OCI-LY7 (cell line): ENCODE measurements at regions not wholly inside any gene's neighbourhood (a gene's known extent, or its start where the extent isn't known, plus 50 kb on each side); places are given as distances from the start of the nearest gene placed in this dataset.

Source experiments
- BruUV-seq: library from RNA; stranded (reverse); fragments of 400-500 nt; replicated peaks from 2 replicates; lab custom pipeline; 2021; lab: Mats Ljungman, UMichigan
- CTCF ChIA-PET: fragments of 300-600 bp; sonication (Branson Sonifier 250); formaldehyde crosslinking; loops from one replicate; lab custom pipeline; 2022; ENCODE audit warnings: antibody characterized with exemption; ENCODE audit not compliant: unreplicated experiment; lab: Charles Lee
- POLR2A ChIA-PET: fragments of 300-600 bp; sonication (Branson Sonifier 250); formaldehyde crosslinking; loops from one replicate; lab custom pipeline; 2022; ENCODE audit warnings: antibody characterized with exemption; lab: Charles Lee
- DNase-seq: peaks from one replicate; pipeline ENCODE4 v3.0.0-alpha.2; 2015; ENCODE audit warnings: low spot score
- H2AFZ ChIP-seq: fragments of 200-600 bp; sonication (generic), shearing (Covaris generic); 2 replicates; pipeline ENCODE4 v1.6.1; 2014; ENCODE audit warnings: mild to moderate bottlenecking, antibody characterized with exemption, low read length, moderate library complexity
- H3K27ac ChIP-seq: fragments of 200-600 bp; sonication (generic); 2 replicates; pipeline ENCODE4 v1.5.1; 2014; ENCODE audit warnings: mixed run types, low read depth, mild to moderate bottlenecking, moderate library complexity, low read length, inconsistent platforms; ENCODE audit not compliant: poor library complexity, severe bottlenecking
- H3K36me3 ChIP-seq: fragments of 200-600 bp; sonication (generic); 2 replicates; pipeline ENCODE4 v1.6.1; 2014; ENCODE audit warnings: mild to moderate bottlenecking, antibody characterized with exemption, low read length, moderate library complexity, mixed read lengths; ENCODE audit not compliant: insufficient read depth
- H3K4me1 ChIP-seq: fragments of 200-600 bp; sonication (generic); 2 replicates; pipeline ENCODE4 v1.5.1; 2014; ENCODE audit warnings: mild to moderate bottlenecking, low read length; ENCODE audit not compliant: insufficient read depth, poor library complexity, severe bottlenecking
- H3K4me2 ChIP-seq: fragments of 200-600 bp; sonication (generic); 2 replicates; pipeline ENCODE4 v1.6.1; 2014; ENCODE audit warnings: mild to moderate bottlenecking, low read length
- H3K4me3 ChIP-seq: fragments of 200-600 bp; sonication (generic); 2 replicates; pipeline ENCODE4 v1.5.1; 2014; ENCODE audit warnings: mild to moderate bottlenecking, low read depth, low read length; ENCODE audit not compliant: poor library complexity, severe bottlenecking
- H3K79me2 ChIP-seq: fragments of 200-600 bp; sonication (generic); 2 replicates; pipeline ENCODE4 v1.6.1; 2016; ENCODE audit warnings: low read depth, mild to moderate bottlenecking, low read length, moderate library complexity, mixed read lengths; ENCODE audit not compliant: insufficient read depth
- H3K9me2 ChIP-seq: fragments of 200-600 bp; sonication (generic); 2 replicates; pipeline ENCODE4 v1.6.1; 2016; ENCODE audit warnings: mild to moderate bottlenecking, low read length, mixed read lengths; ENCODE audit not compliant: insufficient read depth
- H3K9me3 ChIP-seq: fragments of 200-600 bp; sonication (generic); 2 replicates; pipeline ENCODE4 v1.6.1; 2014; ENCODE audit warnings: mild to moderate bottlenecking, mixed run types, low read length, mixed read lengths
- H4K20me1 ChIP-seq: fragments of 200-600 bp; sonication (generic); 2 replicates; pipeline ENCODE4 v1.6.1; 2014; ENCODE audit warnings: mild to moderate bottlenecking, antibody characterized with exemption, low read length, moderate library complexity, mixed read lengths; ENCODE audit not compliant: insufficient read depth
- CTCF ChIP-seq: fragments of 200-600 bp; sonication (generic); conservative IDR thresholded peaks from 2 replicates; pipeline ENCODE4 v1.5.1; 2014; ENCODE audit warnings: mild to moderate bottlenecking, antibody characterized with exemption, low read length, moderate library complexity, mixed read lengths
- EZH2phosphoT487 ChIP-seq: fragments of 200-600 bp; sonication (generic); IDR thresholded peaks from 2 replicates; pipeline ENCODE4 v1.6.1; 2018; ENCODE audit warnings: low read depth, borderline replicate concordance, mild to moderate bottlenecking, mixed run types, antibody characterized with exemption, low read length, moderate library complexity, mixed read lengths
- intact Hi-C: fragments of 100-400 bp; cut with micrococcal nuclease; formaldehyde crosslinking; loops from one replicate; pipeline ENCODE4 v1.10.0; 2022; ENCODE audit not compliant: unreplicated experiment

- H3K79me2 ChIP-seq, result no peaks in the 10 kb centered on the region
- no peaks in the 10 kb centered on the region for H3K4me1 ChIP-seq
- no peak for TF ChIP-seq CTCF
- TF ChIP-seq EZH2phosphoT487, result no peak
- no TSS peak for BruUV-seq
- no peak overlapping the region for H3K27ac ChIP-seq
- no peaks in the 10 kb centered on the region for H3K36me3 ChIP-seq
- POLR2A ChIA-PET, result no interaction called here
- no peak overlapping the region for H3K4me2 ChIP-seq
- no peak overlapping the region for H3K4me3 ChIP-seq
- no peak overlapping the region for H2AFZ ChIP-seq
- DNase-seq, result no peak
- H3K9me2 ChIP-seq, result no peaks in the 10 kb centered on the region
- no peaks in the 10 kb centered on the region for H4K20me1 ChIP-seq
- CTCF ChIA-PET, result no interaction called here
- intact Hi-C loops, result no loop called here
- no peaks in the 10 kb centered on the region for H3K9me3 ChIP-seq
These were observed 1676.7 kb downstream of the REEP3 start for GRCh38 chr10:65197935-65198334.

- no peaks in the 10 kb centered on the region for H4K20me1 ChIP-seq
- H3K36me3 ChIP-seq, result no peaks in the 10 kb centered on the region
- no peaks in the 10 kb centered on the region for H3K79me2 ChIP-seq
- H3K9me3 ChIP-seq, result no peaks in the 10 kb centered on the region
- H3K4me2 ChIP-seq, result no peak overlapping the region
- no peak for TF ChIP-seq CTCF
- TF ChIP-seq EZH2phosphoT487, result no peak
- H3K9me2 ChIP-seq, result no peaks in the 10 kb centered on the region
- BruUV-seq, result no TSS peak
- intact Hi-C loops, result no loop called here
- ChIA-PET POLR2A (interaction anchor here (0.7 kb wide), 1 partner anchor 47 kb away, joined by 3 read pairs; no protein-coding TSS in a partner anchor), CTCF (no interaction called here)
- no peaks in the 10 kb centered on the region for H3K4me1 ChIP-seq
- no peak overlapping the region for H2AFZ ChIP-seq
- no peak overlapping the region for H3K4me3 ChIP-seq
- DNase-seq, result no peak
- H3K27ac ChIP-seq, result no peak overlapping the region
These were observed 1680.3 kb downstream of the REEP3 start for GRCh38 chr10:65201491-65201890.

- no peak overlapping the region for H3K4me3 ChIP-seq
- no peaks in the 10 kb centered on the region for H3K4me1 ChIP-seq
- DNase-seq, result no peak
- no peaks in the 10 kb centered on the region for H4K20me1 ChIP-seq
- ChIA-PET CTCF (no interaction called here), POLR2A (no interaction called here)
- no peak for TF ChIP-seq CTCF
- no peak for TF ChIP-seq EZH2phosphoT487
- H3K9me2 ChIP-seq, result no peaks in the 10 kb centered on the region
- H2AFZ ChIP-seq, result no peak overlapping the region
- no peak overlapping the region for H3K27ac ChIP-seq
- no TSS peak for BruUV-seq
- no peaks in the 10 kb centered on the region for H3K79me2 ChIP-seq
- no peaks in the 10 kb centered on the region for H3K36me3 ChIP-seq
- no peak overlapping the region for H3K4me2 ChIP-seq
- no peaks in the 10 kb centered on the region for H3K9me3 ChIP-seq
- intact Hi-C loops, result no loop called here
These were observed 1683.8 kb downstream of the REEP3 start for GRCh38 chr10:65204999-65205398.
